H1 (cell line): ENCODE measurements at regions not wholly inside any gene's neighbourhood (a gene's known extent, or its start where the extent isn't known, plus 50 kb on each side); places are given as distances from the start of the nearest gene placed in this dataset.

Experiments used
- CTCF ChIA-PET: fragments of 300-600 bp; sonication (Branson Sonifier 250); formaldehyde crosslinking; loops from one replicate; lab custom pipeline; 2021; ENCODE audit not compliant: partially characterized antibody; lab: Charles Lee
- POLR2A ChIA-PET: fragments of 300-600 bp; sonication (Branson Sonifier 250); formaldehyde crosslinking; loops from one replicate; lab custom pipeline; 2021; ENCODE audit warnings: inconsistent platforms; ENCODE audit not compliant: partially characterized antibody; lab: Charles Lee
- DNase-seq, 2 experiments: peaks; one replicate each; pipeline versions ENCODE4 v3.0.0 to v3.0.0-alpha.2; 2010 to 2022; ENCODE audit warnings: low spot score in 2 of 2, low read depth in 1 of 2, mixed read lengths in 1 of 2
- FAIRE-seq: peaks from 2 replicates; lab custom pipeline; 2011; peaks lifted over from hg19 to GRCh38; lab: Jason Lieb, UNC
- H2AFZ ChIP-seq: 2 replicates; pipeline ENCODE4 v1.8.1; 2012; ENCODE audit warnings: low read length, inconsistent platforms
- H2AK5ac ChIP-seq: 2 replicates; pipeline ENCODE4 v1.6.1; 2013; ENCODE audit warnings: low read depth, low read length
- H2BK120ac ChIP-seq: replicated peaks from 2 replicates; pipeline ENCODE3; 2013; ENCODE audit warnings: low read depth, low read length, inconsistent platforms
- H2BK12ac ChIP-seq: 2 replicates; pipeline ENCODE4 v1.6.1; 2013; ENCODE audit warnings: low read depth, low read length
- H2BK15ac ChIP-seq: 2 replicates; pipeline ENCODE4 v1.6.1; 2013; ENCODE audit warnings: low read length
- H2BK20ac ChIP-seq: 2 replicates; pipeline ENCODE4 v1.6.1; 2013; ENCODE audit warnings: low read length
- H2BK5ac ChIP-seq: 2 replicates; pipeline ENCODE4 v1.6.1; 2013; ENCODE audit warnings: low read depth, low read length
- H3K14ac ChIP-seq: 2 replicates; pipeline ENCODE4 v1.6.1; 2013; ENCODE audit warnings: inconsistent platforms; ENCODE audit not compliant: insufficient read length
- H3K18ac ChIP-seq: 2 replicates; pipeline ENCODE4 v1.6.1; 2013; ENCODE audit warnings: low read length; ENCODE audit errors: extremely low read depth
- H3K23ac ChIP-seq: 2 replicates; pipeline ENCODE4 v1.6.1; 2013; ENCODE audit warnings: inconsistent platforms; ENCODE audit not compliant: insufficient read length
- H3K23me2 ChIP-seq: 2 replicates; pipeline ENCODE4 v1.6.1; 2013; ENCODE audit warnings: low read depth, low read length
- H3K27ac ChIP-seq: 2 replicates; pipeline ENCODE4 v1.6.1; 2011; ENCODE audit warnings: low read depth, low read length, inconsistent platforms
- H3K27me3 ChIP-seq, 4 experiments: replicated peaks in 1 of 4; 1 replicate in 1 of 4; 2 replicates in 3 of 4; pipeline versions ENCODE4 v1.6.1 to v1.8.1; 2011 to 2013; ENCODE audit warnings: low read length in 3 of 4, mild to moderate bottlenecking in 3 of 4, inconsistent platforms in 2 of 4, mixed read lengths in 2 of 4, moderate library complexity in 1 of 4; ENCODE audit not compliant: control insufficient read depth in 3 of 4, insufficient read depth in 3 of 4; ENCODE audit errors: extremely low read depth in 1 of 4
- H3K36me3 ChIP-seq, 4 experiments: 2 replicates each; pipeline versions ENCODE4 v1.6.1 to v1.8.1; 2011 to 2013; ENCODE audit warnings: mild to moderate bottlenecking in 4 of 4, low read length in 3 of 4, moderate library complexity in 2 of 4, control low read depth in 1 of 4, inconsistent platforms in 1 of 4; ENCODE audit not compliant: insufficient read depth in 4 of 4, control insufficient read depth in 2 of 4
- H3K4ac ChIP-seq: replicated peaks from 2 replicates; pipeline ENCODE3; 2013; ENCODE audit warnings: low read length, low read depth, mixed read lengths, inconsistent platforms; ENCODE audit not compliant: insufficient read length
- H3K4me1 ChIP-seq, 4 experiments: replicated peaks in 1 of 4; 1 replicate in 1 of 4; 2 replicates in 3 of 4; pipeline versions ENCODE4 v1.6.1 to v1.8.1; 2011 to 2013; ENCODE audit warnings: low read length in 3 of 4, inconsistent platforms in 2 of 4, mixed read lengths in 1 of 4; ENCODE audit not compliant: insufficient read depth in 4 of 4, control insufficient read depth in 3 of 4
- H3K4me2 ChIP-seq, 2 experiments: 2 replicates each; pipeline versions ENCODE4 v1.6.1 to v1.8.1; 2011 to 2013; ENCODE audit warnings: low read depth in 2 of 2, low read length in 2 of 2, control low read depth in 1 of 2, inconsistent platforms in 1 of 2, mild to moderate bottlenecking in 1 of 2; ENCODE audit not compliant: insufficient read depth in 1 of 2
- H3K4me3 ChIP-seq, 4 experiments: fragments of 200-600, 300-600 bp in 1 of 4; sonication (generic), shearing (Covaris generic), sonication (Bioruptor Twin) in 1 of 4; 2 replicates each; pipeline versions ENCODE4 v1.5.1 to v1.8.1; 2011 to 2016; ENCODE audit warnings: low read length in 4 of 4, low read depth in 3 of 4, control low read depth in 2 of 4, inconsistent platforms in 2 of 4, mild to moderate bottlenecking in 2 of 4, mixed read lengths in 1 of 4, moderate library complexity in 1 of 4; ENCODE audit not compliant: insufficient read depth in 2 of 4; ENCODE audit errors: extremely low read depth in 1 of 4
- H3K56ac ChIP-seq: replicated peaks from 2 replicates; pipeline ENCODE3; 2013; ENCODE audit warnings: low read depth, mild to moderate bottlenecking, mixed read lengths, low read length, inconsistent platforms; ENCODE audit not compliant: insufficient read length
- H3K79me1 ChIP-seq: 2 replicates; pipeline ENCODE4 v1.6.1; 2013; ENCODE audit warnings: low read depth, low read length, control low read depth
- H3K79me2 ChIP-seq, 2 experiments: 2 replicates each; pipeline versions ENCODE4 v1.6.1 to v1.8.1; 2012 to 2013; ENCODE audit warnings: low read length in 2 of 2, mild to moderate bottlenecking in 2 of 2, inconsistent platforms in 1 of 2; ENCODE audit not compliant: insufficient read depth in 2 of 2, control insufficient read depth in 1 of 2
- H3K9ac ChIP-seq, 4 experiments: replicated peaks in 1 of 4; 1 replicate in 1 of 4; 2 replicates in 3 of 4; pipeline versions ENCODE4 v1.6.1 to v1.8.1; 2011 to 2013; ENCODE audit warnings: low read depth in 3 of 4, low read length in 3 of 4, control low read depth in 2 of 4, mild to moderate bottlenecking in 2 of 4, moderate library complexity in 2 of 4, inconsistent platforms in 1 of 4; ENCODE audit errors: extremely low read depth in 1 of 4
- H3K9me3 ChIP-seq, 2 experiments: 2 replicates each; pipeline versions ENCODE4 v1.6.1 to v1.8.1; 2012 to 2013; ENCODE audit warnings: mild to moderate bottlenecking in 2 of 2, moderate library complexity in 2 of 2, control low read depth in 1 of 2, inconsistent platforms in 1 of 2, low read depth in 1 of 2, low read length in 1 of 2, mixed read lengths in 1 of 2; ENCODE audit not compliant: insufficient read depth in 2 of 2
- H4K20me1 ChIP-seq, 2 experiments: replicated peaks in 1 of 2; 2 replicates each; pipeline versions ENCODE3 to v1.8.1; 2011 to 2013; ENCODE audit warnings: inconsistent platforms in 2 of 2, low read length in 2 of 2, mild to moderate bottlenecking in 1 of 2; ENCODE audit not compliant: insufficient read depth in 2 of 2, control insufficient read depth in 1 of 2
- H4K5ac ChIP-seq: 2 replicates; pipeline ENCODE4 v1.6.1; 2013; ENCODE audit warnings: low read length, low read depth, mixed read lengths, inconsistent platforms; ENCODE audit not compliant: insufficient read length
- H4K8ac ChIP-seq: 2 replicates; pipeline ENCODE4 v1.8.0; 2013; ENCODE audit warnings: mild to moderate bottlenecking, moderate library complexity, low read length, inconsistent platforms; ENCODE audit not compliant: insufficient read depth; ENCODE audit errors: extremely low read depth
- H4K91ac ChIP-seq: replicated peaks from 2 replicates; pipeline ENCODE3; 2013; ENCODE audit warnings: low read length, mixed read lengths, inconsistent platforms; ENCODE audit not compliant: insufficient read length
- ATF2 ChIP-seq: IDR thresholded peaks from 2 replicates; pipeline ENCODE4 v1.6.1; 2012; ENCODE audit warnings: low read length, inconsistent platforms
- WGBS, 2 experiments: shearing (Covaris generic) in 1 of 2; methylation state at CpG; one replicate each; pipeline versions ENCODE4 v1.1.6 to v1.1.7; 2013 to 2015; ENCODE audit warnings: low lambda C conversion rate in 2 of 2, mixed read lengths in 2 of 2, inconsistent platforms in 1 of 2, low coverage in 1 of 2, missing lambda C conversion rate in 1 of 2; ENCODE audit not compliant: insufficient replicate concordance in 2 of 2, insufficient coverage in 1 of 2, insufficient read length in 1 of 2; ENCODE audit errors: extremely low coverage in 1 of 2, missing lambda C conversion rate in 1 of 2; 5-methylcytosine and 5-hydroxymethylcytosine counted together

- WGBS, 2 experiments = 89% methylated on average over 3 of the region's 3 CpGs; no CpG with 5 or more reads in 1 of the 2 experiments
- H3K23ac ChIP-seq = no peak overlapping the region
- no peak for DNase-seq
- H4K5ac ChIP-seq = no peak overlapping the region
- H3K4ac ChIP-seq = no peak overlapping the region
- H3K14ac ChIP-seq = no peak overlapping the region
- no peaks in the 10 kb centered on the region for H3K4me1 ChIP-seq
- H2BK120ac ChIP-seq = no peak overlapping the region
- H3K4me2 ChIP-seq = no peak overlapping the region
- no peaks in the 10 kb centered on the region for H3K79me1 ChIP-seq
- no peak overlapping the region for H3K27ac ChIP-seq
- H2BK15ac ChIP-seq = no peak overlapping the region
- H2BK5ac ChIP-seq = no peak overlapping the region
- H2AK5ac ChIP-seq = no peak overlapping the region
- POLR2A ChIA-PET = no interaction called here
- peaks cover 0 to 3% (median 0%) of the 10 kb centered on the region in 4 experiments; a peak in 1 of 8 replicates for H3K36me3 ChIP-seq
- CTCF ChIA-PET = no interaction called here
- no peak overlapping the region for H2BK20ac ChIP-seq
- H2AFZ ChIP-seq = no peak overlapping the region
- no peak overlapping the region for H3K18ac ChIP-seq
- H3K4me3 ChIP-seq = no peak overlapping the region
- no peak overlapping the region for H4K91ac ChIP-seq
- no peaks in the 10 kb centered on the region for H3K23me2 ChIP-seq
- no peak overlapping the region for H3K9ac ChIP-seq
- H2BK12ac ChIP-seq = no peak overlapping the region
- H3K56ac ChIP-seq = no peak overlapping the region
- FAIRE-seq = no peak
- H4K20me1 ChIP-seq = no peaks in the 10 kb centered on the region
- no peak overlapping the region for H4K8ac ChIP-seq
- H3K9me3 ChIP-seq = peaks cover 11 to 13% of the 10 kb centered on the region in 2 experiments
- H3K79me2 ChIP-seq = no peaks in the 10 kb centered on the region
- no peaks in the 10 kb centered on the region for H3K27me3 ChIP-seq
- TF ChIP-seq ATF2 = no peak
These were observed 368.3 kb upstream of the GNPDA2 start for GRCh38 chr4:45094684-45095083.
